PC-3 (cell line): ENCODE measurements at regions not wholly inside any gene's neighbourhood (a gene's known extent, or its start where the extent isn't known, plus 50 kb on each side); places are given as distances from the start of the nearest gene placed in this dataset.

ENCODE experiments used
- ATAC-seq: fragments of 200-7000 bp; cut with Tn5 transposase; 2 replicates; pipeline ENCODE4 v1.9.1; 2020; ENCODE audit warnings: mild to moderate bottlenecking, moderate library complexity
- BruUV-seq: library from RNA; stranded (reverse); fragments of 400-500 nt; replicated peaks from 2 replicates; lab custom pipeline; 2021; lab: Mats Ljungman, UMichigan
- CTCF ChIA-PET: fragments of 300-600 bp; sonication (Branson Sonifier 250); formaldehyde crosslinking; loops from one replicate; lab custom pipeline; 2022; ENCODE audit warnings: antibody characterized with exemption; lab: Charles Lee
- POLR2A ChIA-PET: fragments of 300-600 bp; sonication (Branson Sonifier 250); formaldehyde crosslinking; loops from one replicate; lab custom pipeline; 2022; ENCODE audit warnings: antibody characterized with exemption; ENCODE audit not compliant: unreplicated experiment; lab: Charles Lee
- DNase-seq: peaks from one replicate; pipeline ENCODE4 v3.0.0-alpha.2; 2015
- H2AFZ ChIP-seq: fragments of 300-600 bp; sonication (generic); 2 replicates; pipeline ENCODE4 v1.6.0; 2016; ENCODE audit warnings: antibody characterized with exemption, low read length
- H3F3A ChIP-seq: fragments of 300-600 bp; sonication (generic); one replicate; pipeline ENCODE4 v1.6.0; 2017; ENCODE audit warnings: antibody characterized with exemption, low read length, control low read depth, mild to moderate bottlenecking; ENCODE audit not compliant: unreplicated experiment
- H3K27ac ChIP-seq: fragments of 300-600 bp; sonication (generic); 2 replicates; pipeline ENCODE4 v1.5.1; 2016; ENCODE audit warnings: mild to moderate bottlenecking, low read length
- H3K27me3 ChIP-seq: fragments of 300-600 bp; sonication (generic); 2 replicates; pipeline ENCODE4 v1.6.1; 2016; ENCODE audit warnings: low read length, mixed read lengths
- H3K36me3 ChIP-seq: fragments of 300-600 bp; sonication (generic); 2 replicates; pipeline ENCODE4 v1.6.1; 2016; ENCODE audit warnings: low read depth, mixed run types, low read length, mixed read lengths
- H3K4me1 ChIP-seq: fragments of 300-600 bp; sonication (generic); 2 replicates; pipeline ENCODE4 v1.5.1; 2016; ENCODE audit warnings: low read length; ENCODE audit not compliant: insufficient read depth
- H3K4me2 ChIP-seq: fragments of 300-600 bp; sonication (generic); 2 replicates; pipeline ENCODE4 v1.6.0; 2016; ENCODE audit warnings: low read length
- H3K4me3 ChIP-seq: fragments of 300-600 bp; sonication (generic); 2 replicates; pipeline ENCODE4 v1.5.1; 2016; ENCODE audit warnings: mild to moderate bottlenecking, low read length, mixed read lengths
- H3K79me2 ChIP-seq: fragments of 300-600 bp; sonication (generic); 2 replicates; pipeline ENCODE4 v1.6.1; 2017; ENCODE audit warnings: low read length, mixed read lengths
- H3K9ac ChIP-seq: fragments of 300-600 bp; sonication (generic); 2 replicates; pipeline ENCODE4 v1.6.0; 2016; ENCODE audit warnings: mild to moderate bottlenecking, low read length
- H3K9me2 ChIP-seq: fragments of 300-600 bp; sonication (generic); replicated peaks from 2 replicates; pipeline ENCODE4 v1.6.1; 2016; ENCODE audit warnings: mixed run types, low read length, mixed read lengths
- H3K9me3 ChIP-seq: fragments of 300-600 bp; sonication (generic); 2 replicates; pipeline ENCODE4 v1.6.1; 2016; ENCODE audit warnings: low read length, mixed read lengths
- H4K20me1 ChIP-seq: fragments of 300-600 bp; sonication (generic); 2 replicates; pipeline ENCODE4 v1.6.1; 2016; ENCODE audit warnings: low read length, mixed read lengths
- EZH2 ChIP-seq: fragments of 300-600 bp; sonication (generic); IDR thresholded peaks from one replicate; pipeline ENCODE4 v1.6.1; 2017; ENCODE audit warnings: antibody characterized with exemption, mild to moderate bottlenecking, low read length; ENCODE audit not compliant: unreplicated experiment
- EZH2phosphoT487 ChIP-seq: fragments of 300-600 bp; sonication (generic); IDR thresholded peaks from 2 replicates; pipeline ENCODE4 v1.6.1; 2018; ENCODE audit warnings: mild to moderate bottlenecking, antibody characterized with exemption, low read length, borderline replicate concordance
- intact Hi-C: fragments of 100-400 bp; cut with micrococcal nuclease; formaldehyde crosslinking; loops from 2 replicates; pipeline ENCODE4 v1.9.0; 2023
- TF ChIP-seq, protein P1 (sequence below): fragments of 300-600 bp; sonication (generic); conservative IDR thresholded peaks from 2 replicates; pipeline ENCODE4 v1.5.1; 2017; ENCODE audit warnings: antibody characterized with exemption, low read depth, mild to moderate bottlenecking, low read length

DNA sequence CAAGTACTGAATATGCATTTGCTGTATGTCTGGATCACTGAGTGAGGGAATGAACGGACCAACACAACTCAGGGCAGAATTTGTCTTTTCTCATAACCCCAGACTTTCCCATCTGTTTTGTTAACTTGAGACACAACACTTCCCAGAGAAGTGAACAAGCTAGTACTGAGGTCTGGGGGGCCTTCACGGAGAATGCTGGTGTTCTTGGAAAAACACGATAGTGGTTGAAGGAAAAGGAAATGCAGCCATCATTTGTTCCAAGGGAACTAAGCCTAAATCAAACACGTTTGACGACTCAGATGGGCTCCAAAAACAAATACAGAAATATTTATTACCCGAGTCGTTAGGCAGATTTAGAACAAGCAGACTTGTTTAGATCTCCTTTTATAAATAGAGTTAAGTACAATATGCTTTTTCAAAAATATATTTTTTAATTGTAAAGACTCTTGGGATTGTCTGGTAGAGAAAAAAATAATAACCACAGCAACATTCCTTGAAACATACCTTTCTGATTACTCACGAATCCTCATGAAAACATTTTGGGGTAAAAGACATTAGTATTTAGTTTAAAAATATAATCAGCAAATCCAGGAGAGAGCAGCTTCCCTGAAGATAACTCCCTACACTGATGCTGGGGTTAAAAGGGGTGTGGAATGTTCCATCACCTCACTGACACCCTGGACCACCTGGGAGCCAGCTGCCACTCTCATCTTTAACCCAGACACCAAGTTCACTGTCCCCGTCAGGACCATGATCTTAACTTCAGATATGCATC is 427.7 kb upstream of the RUNX1 start:
- ATAC-seq (no peak), DNase-seq (peak; percentile 54)
- no peaks in the 10 kb centered on the region for H3K36me3 ChIP-seq
- intact Hi-C loops, result no loop called here
- H3K9ac ChIP-seq, result no peak overlapping the region
- no peak for TF ChIP-seq EZH2
- no peak for TF ChIP-seq EZH2phosphoT487
- TF ChIP-seq, protein P1, sequence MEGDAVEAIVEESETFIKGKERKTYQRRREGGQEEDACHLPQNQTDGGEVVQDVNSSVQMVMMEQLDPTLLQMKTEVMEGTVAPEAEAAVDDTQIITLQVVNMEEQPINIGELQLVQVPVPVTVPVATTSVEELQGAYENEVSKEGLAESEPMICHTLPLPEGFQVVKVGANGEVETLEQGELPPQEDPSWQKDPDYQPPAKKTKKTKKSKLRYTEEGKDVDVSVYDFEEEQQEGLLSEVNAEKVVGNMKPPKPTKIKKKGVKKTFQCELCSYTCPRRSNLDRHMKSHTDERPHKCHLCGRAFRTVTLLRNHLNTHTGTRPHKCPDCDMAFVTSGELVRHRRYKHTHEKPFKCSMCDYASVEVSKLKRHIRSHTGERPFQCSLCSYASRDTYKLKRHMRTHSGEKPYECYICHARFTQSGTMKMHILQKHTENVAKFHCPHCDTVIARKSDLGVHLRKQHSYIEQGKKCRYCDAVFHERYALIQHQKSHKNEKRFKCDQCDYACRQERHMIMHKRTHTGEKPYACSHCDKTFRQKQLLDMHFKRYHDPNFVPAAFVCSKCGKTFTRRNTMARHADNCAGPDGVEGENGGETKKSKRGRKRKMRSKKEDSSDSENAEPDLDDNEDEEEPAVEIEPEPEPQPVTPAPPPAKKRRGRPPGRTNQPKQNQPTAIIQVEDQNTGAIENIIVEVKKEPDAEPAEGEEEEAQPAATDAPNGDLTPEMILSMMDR, result no peak
- H3K4me1 ChIP-seq, result peaks cover 12% of the 10 kb centered on the region
- BruUV-seq, result no TSS peak
- H3K9me3 ChIP-seq, result no peaks in the 10 kb centered on the region
- H3K27ac ChIP-seq, result no peak overlapping the region
- H3K9me2 ChIP-seq, result no peaks in the 10 kb centered on the region
- POLR2A ChIA-PET, result interaction anchor here (0.7 kb wide), 1 partner anchor 79 kb away, joined by 5 read pairs; no protein-coding TSS in a partner anchor
- peak overlapping the region; percentile 31; the same call in 1 of the 2 replicates for H2AFZ ChIP-seq
- no peak overlapping the region for H3K4me3 ChIP-seq
- no peaks in the 10 kb centered on the region for H3F3A ChIP-seq
- H4K20me1 ChIP-seq, result no peaks in the 10 kb centered on the region
- H3K4me2 ChIP-seq, result peak overlapping the region; percentile 24
- CTCF ChIA-PET, result no interaction called here
- no peaks in the 10 kb centered on the region for H3K27me3 ChIP-seq
- no peaks in the 10 kb centered on the region for H3K79me2 ChIP-seq

DNA sequence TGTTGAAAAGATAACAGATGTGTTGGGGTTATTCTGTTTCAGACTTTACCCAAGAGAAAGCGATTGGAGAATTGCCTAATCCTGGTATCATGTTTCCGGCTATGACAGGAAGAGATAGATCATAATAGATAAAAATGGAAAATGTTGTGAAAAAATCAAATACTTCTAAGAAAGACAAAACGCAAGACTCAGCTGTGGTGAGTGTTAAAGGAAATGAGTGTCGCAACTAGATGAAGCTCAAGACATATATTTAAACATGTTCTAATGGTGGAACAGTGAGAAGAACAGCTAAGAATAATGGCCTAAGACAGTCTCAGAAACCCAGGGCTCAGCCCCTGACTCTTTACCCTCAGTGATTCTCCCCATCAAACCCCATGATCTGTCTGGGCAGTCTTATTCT is 426.7 kb upstream of the RUNX1 start:
- Histone ChIP-seq H3K27me3 (no peaks in the 10 kb centered on the region), H3K4me1 (peaks cover 12% of the 10 kb centered on the region), H3K9ac (no peak overlapping the region), H4K20me1 (no peaks in the 10 kb centered on the region), H3K79me2 (no peaks in the 10 kb centered on the region), H3K36me3 (no peaks in the 10 kb centered on the region), H3K9me3 (no peaks in the 10 kb centered on the region), H3K4me3 (no peak overlapping the region), H2AFZ (no peak overlapping the region), H3F3A (no peaks in the 10 kb centered on the region), H3K27ac (no peak overlapping the region), H3K4me2 (no peak overlapping the region), H3K9me2 (no peaks in the 10 kb centered on the region)
- POLR2A ChIA-PET, result no interaction called here
- CTCF ChIA-PET, result no interaction called here
- no peak for TF ChIP-seq EZH2
- TF ChIP-seq, protein P1, result no peak
- no peak for TF ChIP-seq EZH2phosphoT487
- ATAC-seq, result no peak
- no peak for DNase-seq
- intact Hi-C loops, result no loop called here
- BruUV-seq, result no TSS peak

DNA sequence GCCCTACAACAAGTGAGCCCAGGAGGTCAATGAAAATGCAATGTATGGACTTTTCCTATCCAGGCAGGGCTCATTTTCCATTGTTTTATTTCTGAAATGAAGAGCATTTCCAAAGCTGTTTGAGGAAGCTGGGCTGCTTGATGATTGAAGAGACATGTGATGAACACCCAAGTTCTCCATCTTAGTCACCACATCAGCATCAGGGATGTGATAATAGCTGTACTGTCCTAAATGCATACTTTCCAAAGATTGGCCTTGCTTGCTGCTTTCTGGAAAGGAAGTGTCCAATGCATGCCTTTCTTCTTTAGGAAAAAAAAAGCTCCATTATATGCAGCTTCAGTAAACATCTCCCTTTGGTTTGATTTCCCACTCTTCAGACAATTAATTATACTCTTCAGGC is 425.9 kb upstream of the RUNX1 start:
- H3K79me2 ChIP-seq, result no peaks in the 10 kb centered on the region
- intact Hi-C loops, result no loop called here
- ATAC-seq (no peak), DNase-seq (no peak)
- H3K27me3 ChIP-seq, result no peaks in the 10 kb centered on the region
- no peak overlapping the region for H3K9ac ChIP-seq
- H3K4me3 ChIP-seq, result no peak overlapping the region
- H3K4me2 ChIP-seq, result no peak overlapping the region
- CTCF ChIA-PET, result no interaction called here
- no peaks in the 10 kb centered on the region for H3K9me2 ChIP-seq
- no peaks in the 10 kb centered on the region for H4K20me1 ChIP-seq
- H3K9me3 ChIP-seq, result no peaks in the 10 kb centered on the region
- POLR2A ChIA-PET, result no interaction called here
- H3K27ac ChIP-seq, result no peak overlapping the region
- H3K36me3 ChIP-seq, result no peaks in the 10 kb centered on the region
- TF ChIP-seq EZH2, result no peak
- TF ChIP-seq EZH2phosphoT487, result no peak
- TF ChIP-seq, protein P1, result no peak
- no peak overlapping the region for H2AFZ ChIP-seq
- H3F3A ChIP-seq, result no peaks in the 10 kb centered on the region
- peaks cover 12% of the 10 kb centered on the region for H3K4me1 ChIP-seq
- BruUV-seq, result no TSS peak
